ENCODE measurements at regions not wholly inside any gene's neighbourhood (a gene's known extent, or its start where the extent isn't known, plus 50 kb on each side); places are given as distances from the start of the nearest gene placed in this dataset.

GRCh38 chr14:83873669-83874068 lies 1656.3 kb upstream of the FLRT2 start:
- TF ChIP-seq POLR2AphosphoS5 (IDR thresholded peaks at IDR 0.05) (no peak), CTCF (IDR thresholded peaks at IDR 0.05) (no peak), EP300 (IDR thresholded peaks at IDR 0.05; ENCODE audit: low read depth) (no peak), POLR2A (IDR thresholded peaks at IDR 0.05) (no peak)
- H3K36me3 ChIP-seq: no peaks in the 10 kb centered on the region
- no peak overlapping the region for H3K27ac ChIP-seq
- intact Hi-C loops (cut with DNase I; ENCODE audit: low total_unique reads) (no loop called here), in situ Hi-C loops (cut with MboI; ENCODE audit: low pct_ligation_motif_present in 1 of 4, low pct_unique_long_range_greater_than_20kb in 1 of 4, low sequenced_read_pairs in 3 of 4) (no loop called here)
- 27 to 33% methylated on average over 3 of the region's 3 CpGs for WGBS, 2 donors (ENCODE audit: low coverage in 1 of 2)
- H3K4me3 ChIP-seq: no peak overlapping the region
- H3K27me3 ChIP-seq: no peaks in the 10 kb centered on the region
- DNase-seq: no peak
- H3K9me3 ChIP-seq: peaks cover 0 to 3% of the 10 kb centered on the region in 2 donors
- peaks cover 0 to 4% (median 0%) of the 10 kb centered on the region in 4 donors for H3K4me1 ChIP-seq

- no peak for TF ChIP-seq CTCF (IDR thresholded peaks at IDR 0.05)
- no peak for TF ChIP-seq POLR2A (IDR thresholded peaks at IDR 0.05)
- no peak for TF ChIP-seq POLR2AphosphoS5 (IDR thresholded peaks at IDR 0.05)
- no peak for TF ChIP-seq EP300 (IDR thresholded peaks at IDR 0.05; ENCODE audit: low read depth)
- Histone ChIP-seq H3K27me3 (no peaks in the 10 kb centered on the region), H3K4me3 (no peak overlapping the region), H3K9me3 (peaks cover 0 to 3% of the 10 kb centered on the region in 2 donors), H3K36me3 (no peaks in the 10 kb centered on the region), H3K27ac (no peak overlapping the region), H3K4me1 (peaks cover 0 to 4% (median 0%) of the 10 kb centered on the region in 4 donors)
- 33 to 38% methylated on average over 1 of the region's 1 CpG for WGBS, 2 donors (ENCODE audit: low coverage in 1 of 2)
- intact Hi-C loops (cut with DNase I; ENCODE audit: low total_unique reads): no loop called here
- DNase-seq: no peak
- in situ Hi-C loops (cut with MboI; ENCODE audit: low pct_ligation_motif_present in 1 of 4, low pct_unique_long_range_greater_than_20kb in 1 of 4, low sequenced_read_pairs in 3 of 4): no loop called here
These were observed 1655.3 kb upstream of the FLRT2 start for GRCh38 chr14:83874662-83875061.

GRCh38 chr14:83883732-83884131 lies 1646.2 kb upstream of the FLRT2 start:
- H3K27me3 ChIP-seq: no peaks in the 10 kb centered on the region
- intact Hi-C loops (cut with DNase I; ENCODE audit: low total_unique reads) (loop anchor here (5.0 kb wide), 1 partner anchor 1424 kb away; no protein-coding TSS in a partner anchor), in situ Hi-C loops (cut with MboI; ENCODE audit: low pct_ligation_motif_present in 1 of 4, low pct_unique_long_range_greater_than_20kb in 1 of 4, low sequenced_read_pairs in 3 of 4) (no loop called here)
- H3K4me3 ChIP-seq: no peak overlapping the region
- H3K9me3 ChIP-seq: no peaks in the 10 kb centered on the region
- no peaks in the 10 kb centered on the region for H3K4me1 ChIP-seq
- WGBS, 2 donors (ENCODE audit: low coverage in 1 of 2): 65 to 67% methylated on average over 1 of the region's 1 CpG
- no peak for TF ChIP-seq POLR2AphosphoS5 (IDR thresholded peaks at IDR 0.05)
- no peak for TF ChIP-seq POLR2A (IDR thresholded peaks at IDR 0.05)
- no peak for TF ChIP-seq EP300 (IDR thresholded peaks at IDR 0.05; ENCODE audit: low read depth)
- TF ChIP-seq CTCF (IDR thresholded peaks at IDR 0.05): no peak
- DNase-seq: no peak
- no peaks in the 10 kb centered on the region for H3K36me3 ChIP-seq
- H3K27ac ChIP-seq: no peak overlapping the region

GRCh38 chr14:83885837-83886293 lies 1644.1 kb upstream of the FLRT2 start:
- H3K9me3 ChIP-seq: no peaks in the 10 kb centered on the region
- DNase-seq: no peak
- H3K36me3 ChIP-seq: no peaks in the 10 kb centered on the region
- no peak for TF ChIP-seq CTCF (IDR thresholded peaks at IDR 0.05)
- no peak for TF ChIP-seq EP300 (IDR thresholded peaks at IDR 0.05; ENCODE audit: low read depth)
- no peak for TF ChIP-seq POLR2AphosphoS5 (IDR thresholded peaks at IDR 0.05)
- 60 to 74% methylated on average over 3 to 4 of the region's 4 CpGs for WGBS, 2 donors (ENCODE audit: low coverage in 1 of 2)
- H3K4me3 ChIP-seq: no peak overlapping the region
- H3K27ac ChIP-seq: no peak overlapping the region
- H3K27me3 ChIP-seq: no peaks in the 10 kb centered on the region
- H3K4me1 ChIP-seq: no peaks in the 10 kb centered on the region
- in situ Hi-C loops (cut with MboI; ENCODE audit: low pct_ligation_motif_present in 1 of 4, low pct_unique_long_range_greater_than_20kb in 1 of 4, low sequenced_read_pairs in 3 of 4): no loop called here
- intact Hi-C loops (cut with DNase I; ENCODE audit: low total_unique reads): no loop called here

Measured in transverse colon (tissue), 4 donors.